NT2/D1 (cell line): ENCODE measurements at regions not wholly inside any gene's neighbourhood (a gene's known extent, or its start where the extent isn't known, plus 50 kb on each side); places are given as distances from the start of the nearest gene placed in this dataset.

ENCODE experiments used
- SUZ12 ChIP-seq: IDR thresholded peaks from 2 replicates; pipeline ENCODE4 v1.6.1; 2011; ENCODE audit not compliant: insufficient read length, insufficient read depth; ENCODE audit errors: extremely low read depth
- YY1 ChIP-seq: IDR thresholded peaks from 2 replicates; pipeline ENCODE4 v1.6.1; 2011; ENCODE audit not compliant: insufficient read length, insufficient read depth

- no peak for TF ChIP-seq SUZ12
- no peak for TF ChIP-seq YY1
These were observed 458.4 kb upstream of the MPDZ start for GRCh38 chr9:13737885-13738284.
